ENCODE measurements at regions not wholly inside any gene's neighbourhood (a gene's known extent, or its start where the extent isn't known, plus 50 kb on each side); places are given as distances from the start of the nearest gene placed in this dataset.
A peak's percentile ranks its signal among the peaks of the same experiment; 100 is the strongest.

- Histone ChIP-seq H3K4me2 (ENCODE audit: extremely low read depth, insufficient read depth, low read length) (no peak overlapping the region), H3K9me3 (ENCODE audit: control insufficient read depth, insufficient read depth, low read depth, low read length) (no peaks in the 10 kb centered on the region), H4K20me1 (ENCODE audit: control insufficient read depth, extremely low read depth, insufficient read depth, low read length) (no peaks in the 10 kb centered on the region), H3K27me3 (ENCODE audit: control insufficient read depth, insufficient read depth, low read length) (no peaks in the 10 kb centered on the region), H3K9ac (ENCODE audit: insufficient read depth, low read length) (no peak overlapping the region), H3K36me3 (ENCODE audit: control insufficient read depth, insufficient read depth, low read length) (no peaks in the 10 kb centered on the region), H3K4me3 (replicated peaks in 1 of 4; ENCODE audit: control extremely low read depth in 1 of 4, insufficient read depth in 1 of 4, low read depth in 3 of 4, low read length in 4 of 4) (no peak overlapping the region), H2AFZ (ENCODE audit: low read length) (no peak overlapping the region), H3K4me1 (ENCODE audit: control insufficient read depth, extremely low read depth, insufficient read depth, low read length) (no peaks in the 10 kb centered on the region), H3K79me2 (ENCODE audit: control insufficient read depth, insufficient read depth, low read length) (no peaks in the 10 kb centered on the region), H3K27ac (ENCODE audit: insufficient read depth, low read length) (no peak overlapping the region)
- TF ChIP-seq EZH2 (IDR thresholded peaks at IDR 0.05; ENCODE audit: low read length, missing control alignments) (no peak), CTCF (conservative IDR thresholded peaks at IDR 0.05 in 1 of 2, IDR thresholded peaks at IDR 0.05 in 1 of 2; ENCODE audit: low read depth in 1 of 2, low read length in 2 of 2) (no peak)
- DNase-seq (ENCODE audit: low read depth in 2 of 2) = peak in 1 of 2 donors; percentile 75
Measured at GRCh38 chr10:36469585-36469984, 655.8 kb upstream of the ANKRD30A start.

GRCh38 chr10:36468620-36469019, 656.8 kb upstream of the ANKRD30A start:
- Histone ChIP-seq H3K27me3 (ENCODE audit: control insufficient read depth, insufficient read depth, low read length) (no peaks in the 10 kb centered on the region), H3K9ac (ENCODE audit: insufficient read depth, low read length) (no peak overlapping the region), H3K4me3 (replicated peaks in 1 of 4; ENCODE audit: control extremely low read depth in 1 of 4, insufficient read depth in 1 of 4, low read depth in 3 of 4, low read length in 4 of 4) (no peak overlapping the region), H4K20me1 (ENCODE audit: control insufficient read depth, extremely low read depth, insufficient read depth, low read length) (no peaks in the 10 kb centered on the region), H3K9me3 (ENCODE audit: control insufficient read depth, insufficient read depth, low read depth, low read length) (no peaks in the 10 kb centered on the region), H2AFZ (ENCODE audit: low read length) (no peak overlapping the region), H3K4me2 (ENCODE audit: extremely low read depth, insufficient read depth, low read length) (no peak overlapping the region), H3K79me2 (ENCODE audit: control insufficient read depth, insufficient read depth, low read length) (no peaks in the 10 kb centered on the region), H3K4me1 (ENCODE audit: control insufficient read depth, extremely low read depth, insufficient read depth, low read length) (no peaks in the 10 kb centered on the region), H3K27ac (ENCODE audit: insufficient read depth, low read length) (no peak overlapping the region), H3K36me3 (ENCODE audit: control insufficient read depth, insufficient read depth, low read length) (no peaks in the 10 kb centered on the region)
- TF ChIP-seq CTCF (conservative IDR thresholded peaks at IDR 0.05 in 1 of 2, IDR thresholded peaks at IDR 0.05 in 1 of 2; ENCODE audit: low read depth in 1 of 2, low read length in 2 of 2) (no peak), EZH2 (IDR thresholded peaks at IDR 0.05; ENCODE audit: low read length, missing control alignments) (no peak)
- no peak for DNase-seq (ENCODE audit: low read depth in 2 of 2)

GRCh38 chr10:36465604-36466379, 659.6 kb upstream of the ANKRD30A start:
- no peaks in the 10 kb centered on the region for H3K27me3 ChIP-seq (ENCODE audit: control insufficient read depth, insufficient read depth, low read length)
- no peak overlapping the region for H2AFZ ChIP-seq (ENCODE audit: low read length)
- H3K9me3 ChIP-seq (ENCODE audit: control insufficient read depth, insufficient read depth, low read depth, low read length) = no peaks in the 10 kb centered on the region
- no peak for DNase-seq (ENCODE audit: low read depth in 2 of 2)
- no peaks in the 10 kb centered on the region for H3K4me1 ChIP-seq (ENCODE audit: control insufficient read depth, extremely low read depth, insufficient read depth, low read length)
- H3K4me2 ChIP-seq (ENCODE audit: extremely low read depth, insufficient read depth, low read length) = no peak overlapping the region
- H3K36me3 ChIP-seq (ENCODE audit: control insufficient read depth, insufficient read depth, low read length) = no peaks in the 10 kb centered on the region
- TF ChIP-seq CTCF (conservative IDR thresholded peaks at IDR 0.05 in 1 of 2, IDR thresholded peaks at IDR 0.05 in 1 of 2; ENCODE audit: low read depth in 1 of 2, low read length in 2 of 2) = no peak
- TF ChIP-seq EZH2 (IDR thresholded peaks at IDR 0.05; ENCODE audit: low read length, missing control alignments) = no peak
- H3K79me2 ChIP-seq (ENCODE audit: control insufficient read depth, insufficient read depth, low read length) = no peaks in the 10 kb centered on the region
- no peak overlapping the region for H3K4me3 ChIP-seq (replicated peaks in 1 of 4; ENCODE audit: control extremely low read depth in 1 of 4, insufficient read depth in 1 of 4, low read depth in 3 of 4, low read length in 4 of 4)
- H3K9ac ChIP-seq (ENCODE audit: insufficient read depth, low read length) = no peak overlapping the region
- H3K27ac ChIP-seq (ENCODE audit: insufficient read depth, low read length) = no peak overlapping the region
- H4K20me1 ChIP-seq (ENCODE audit: control insufficient read depth, extremely low read depth, insufficient read depth, low read length) = no peaks in the 10 kb centered on the region

Data from fibroblast of lung (primary cell).